ENCODE measurements at regions not wholly inside any gene's neighbourhood (a gene's known extent, or its start where the extent isn't known, plus 50 kb on each side); places are given as distances from the start of the nearest gene placed in this dataset.

DNA sequence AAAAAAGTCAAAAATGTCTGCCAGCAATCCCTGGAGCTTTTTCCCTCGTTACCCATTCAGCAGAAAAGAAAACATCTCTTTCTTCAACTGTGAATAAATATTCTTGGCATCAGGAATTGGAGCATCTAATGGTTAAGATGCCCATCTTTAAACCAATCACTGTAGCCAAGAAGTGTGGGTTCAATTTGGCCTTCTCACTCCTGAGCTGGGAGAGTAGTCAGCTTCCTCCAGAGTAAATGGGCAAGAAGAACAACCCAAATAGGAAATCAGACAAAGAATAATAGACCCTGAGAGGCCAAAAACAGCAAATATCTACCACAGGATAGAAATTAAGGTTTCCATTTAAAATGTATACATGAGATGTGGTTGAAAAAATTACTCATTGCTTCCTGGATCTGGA lies 508.0 kb upstream of the MDFIC2 start:
- Mint-ChIP-seq H3K9me3 (no peaks in the 10 kb centered on the region), H3K36me3 (no peaks in the 10 kb centered on the region), H3K27ac (no peak overlapping the region), H3K4me3 (no peak overlapping the region), H3K27me3 (no peaks in the 10 kb centered on the region), H3K4me1 (ENCODE audit: unreplicated experiment) (peaks cover 17% of the 10 kb centered on the region)
- TF ChIP-seq, protein P1, sequence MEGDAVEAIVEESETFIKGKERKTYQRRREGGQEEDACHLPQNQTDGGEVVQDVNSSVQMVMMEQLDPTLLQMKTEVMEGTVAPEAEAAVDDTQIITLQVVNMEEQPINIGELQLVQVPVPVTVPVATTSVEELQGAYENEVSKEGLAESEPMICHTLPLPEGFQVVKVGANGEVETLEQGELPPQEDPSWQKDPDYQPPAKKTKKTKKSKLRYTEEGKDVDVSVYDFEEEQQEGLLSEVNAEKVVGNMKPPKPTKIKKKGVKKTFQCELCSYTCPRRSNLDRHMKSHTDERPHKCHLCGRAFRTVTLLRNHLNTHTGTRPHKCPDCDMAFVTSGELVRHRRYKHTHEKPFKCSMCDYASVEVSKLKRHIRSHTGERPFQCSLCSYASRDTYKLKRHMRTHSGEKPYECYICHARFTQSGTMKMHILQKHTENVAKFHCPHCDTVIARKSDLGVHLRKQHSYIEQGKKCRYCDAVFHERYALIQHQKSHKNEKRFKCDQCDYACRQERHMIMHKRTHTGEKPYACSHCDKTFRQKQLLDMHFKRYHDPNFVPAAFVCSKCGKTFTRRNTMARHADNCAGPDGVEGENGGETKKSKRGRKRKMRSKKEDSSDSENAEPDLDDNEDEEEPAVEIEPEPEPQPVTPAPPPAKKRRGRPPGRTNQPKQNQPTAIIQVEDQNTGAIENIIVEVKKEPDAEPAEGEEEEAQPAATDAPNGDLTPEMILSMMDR (conservative IDR thresholded peaks at IDR 0.05), result no peak
- DNase-seq (ENCODE audit: extremely low spot score, unreplicated experiment), result no peak

- H3K4me1 Mint-ChIP-seq (ENCODE audit: unreplicated experiment), result peaks cover 1% of the 10 kb centered on the region
- H3K27ac Mint-ChIP-seq, result no peak overlapping the region
- TF ChIP-seq, protein P1 (conservative IDR thresholded peaks at IDR 0.05), result no peak
- no peak overlapping the region for H3K4me3 Mint-ChIP-seq
- no peaks in the 10 kb centered on the region for H3K9me3 Mint-ChIP-seq
- H3K36me3 Mint-ChIP-seq, result no peaks in the 10 kb centered on the region
- no peak for DNase-seq (ENCODE audit: extremely low spot score, unreplicated experiment)
- no peaks in the 10 kb centered on the region for H3K27me3 Mint-ChIP-seq
These were observed 505.7 kb upstream of the MDFIC2 start for GRCh38 chr3:70818145-70818544.

GRCh38 chr3:70816346-70816745 lies 503.9 kb upstream of the MDFIC2 start:
- H3K36me3 Mint-ChIP-seq, result no peaks in the 10 kb centered on the region
- TF ChIP-seq, protein P1 (conservative IDR thresholded peaks at IDR 0.05), result no peak
- H3K27ac Mint-ChIP-seq, result no peak overlapping the region
- no peaks in the 10 kb centered on the region for H3K27me3 Mint-ChIP-seq
- no peak overlapping the region for H3K4me3 Mint-ChIP-seq
- DNase-seq (ENCODE audit: extremely low spot score, unreplicated experiment), result no peak
- no peaks in the 10 kb centered on the region for H3K4me1 Mint-ChIP-seq (ENCODE audit: unreplicated experiment)
- no peaks in the 10 kb centered on the region for H3K9me3 Mint-ChIP-seq

DNA sequence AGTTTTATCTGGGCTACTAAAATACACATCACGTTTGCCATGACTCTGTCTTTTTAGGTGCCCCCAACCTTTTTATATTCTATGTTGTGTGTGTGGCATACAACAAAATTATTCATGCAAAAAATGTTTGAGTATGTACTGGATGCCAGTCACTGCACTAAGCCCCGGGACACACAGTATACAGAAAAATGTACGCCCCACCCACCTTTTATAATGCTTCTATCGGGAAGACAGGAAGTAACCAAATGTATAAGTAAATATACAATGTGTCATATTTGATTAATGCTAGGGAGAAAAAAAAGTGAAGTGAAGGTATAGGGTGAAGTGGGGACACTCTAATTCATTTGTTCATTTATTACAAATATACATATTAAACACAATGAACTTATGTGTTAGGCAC lies 503.4 kb upstream of the MDFIC2 start:
- no peaks in the 10 kb centered on the region for H3K4me1 Mint-ChIP-seq (ENCODE audit: unreplicated experiment)
- TF ChIP-seq, protein P1 (conservative IDR thresholded peaks at IDR 0.05), result no peak

GRCh38 chr3:70813311-70813710 lies 500.9 kb upstream of the MDFIC2 start:
- TF ChIP-seq, protein P1 (conservative IDR thresholded peaks at IDR 0.05), result no peak
- DNase-seq (ENCODE audit: extremely low spot score, unreplicated experiment), result no peak
- Mint-ChIP-seq H3K4me1 (ENCODE audit: unreplicated experiment) (no peaks in the 10 kb centered on the region), H3K4me3 (no peak overlapping the region), H3K27ac (no peak overlapping the region), H3K36me3 (no peaks in the 10 kb centered on the region), H3K27me3 (no peaks in the 10 kb centered on the region), H3K9me3 (no peaks in the 10 kb centered on the region)

More for the DNA sequence above, 503.4 kb upstream of the MDFIC2 start:
- Mint-ChIP-seq H3K9me3 (no peaks in the 10 kb centered on the region), H3K4me3 (no peak overlapping the region), H3K36me3 (no peaks in the 10 kb centered on the region), H3K27me3 (no peaks in the 10 kb centered on the region), H3K27ac (no peak overlapping the region)
- DNase-seq (ENCODE audit: extremely low spot score, unreplicated experiment), result no peak

DNA sequence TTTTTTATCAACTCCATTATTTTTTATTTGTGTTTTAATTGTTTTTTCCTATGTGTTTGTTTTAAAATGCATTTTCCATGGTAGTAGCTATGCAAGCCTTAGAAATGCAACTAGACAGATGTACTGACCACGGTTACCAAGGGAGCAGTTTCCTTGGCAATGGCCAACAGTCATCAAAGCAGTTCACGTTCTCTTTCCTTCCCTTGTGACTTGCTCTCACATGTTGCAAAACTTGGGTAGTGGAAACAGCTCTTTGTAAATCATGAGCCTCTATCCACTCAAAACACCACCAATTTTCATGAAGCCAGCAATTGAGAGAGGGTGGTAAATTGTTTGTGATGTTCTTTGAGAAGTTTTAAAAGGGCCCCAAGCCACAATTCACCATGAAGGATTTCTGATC lies 499.4 kb upstream of the MDFIC2 start:
- DNase-seq (ENCODE audit: extremely low spot score, unreplicated experiment), result no peak
- Mint-ChIP-seq H3K27ac (no peak overlapping the region), H3K36me3 (no peaks in the 10 kb centered on the region)

More for the DNA sequence above, 499.4 kb upstream of the MDFIC2 start:
- Mint-ChIP-seq H3K4me1 (ENCODE audit: unreplicated experiment) (no peaks in the 10 kb centered on the region), H3K4me3 (no peak overlapping the region), H3K9me3 (no peaks in the 10 kb centered on the region), H3K27me3 (no peaks in the 10 kb centered on the region)
- TF ChIP-seq, protein P1 (conservative IDR thresholded peaks at IDR 0.05), result no peak
